ENCODE measurements at regions not wholly inside any gene's neighbourhood (a gene's known extent, or its start where the extent isn't known, plus 50 kb on each side); places are given as distances from the start of the nearest gene placed in this dataset.

GRCh38 chr12:98397323-98398105 is 117.9 kb upstream of the TMPO start:
- TF ChIP-seq, protein P1, sequence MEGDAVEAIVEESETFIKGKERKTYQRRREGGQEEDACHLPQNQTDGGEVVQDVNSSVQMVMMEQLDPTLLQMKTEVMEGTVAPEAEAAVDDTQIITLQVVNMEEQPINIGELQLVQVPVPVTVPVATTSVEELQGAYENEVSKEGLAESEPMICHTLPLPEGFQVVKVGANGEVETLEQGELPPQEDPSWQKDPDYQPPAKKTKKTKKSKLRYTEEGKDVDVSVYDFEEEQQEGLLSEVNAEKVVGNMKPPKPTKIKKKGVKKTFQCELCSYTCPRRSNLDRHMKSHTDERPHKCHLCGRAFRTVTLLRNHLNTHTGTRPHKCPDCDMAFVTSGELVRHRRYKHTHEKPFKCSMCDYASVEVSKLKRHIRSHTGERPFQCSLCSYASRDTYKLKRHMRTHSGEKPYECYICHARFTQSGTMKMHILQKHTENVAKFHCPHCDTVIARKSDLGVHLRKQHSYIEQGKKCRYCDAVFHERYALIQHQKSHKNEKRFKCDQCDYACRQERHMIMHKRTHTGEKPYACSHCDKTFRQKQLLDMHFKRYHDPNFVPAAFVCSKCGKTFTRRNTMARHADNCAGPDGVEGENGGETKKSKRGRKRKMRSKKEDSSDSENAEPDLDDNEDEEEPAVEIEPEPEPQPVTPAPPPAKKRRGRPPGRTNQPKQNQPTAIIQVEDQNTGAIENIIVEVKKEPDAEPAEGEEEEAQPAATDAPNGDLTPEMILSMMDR (IDR thresholded peaks at IDR 0.05; ENCODE audit: extremely low read depth, insufficient read depth, missing control alignments): peak; percentile 90
- in situ Hi-C loops (cut with MboI; ENCODE audit: low pct_unique_long_range_greater_than_20kb, low sequenced_read_pairs, unreplicated experiment): loop anchor here (25.0 kb wide), 1 partner anchor 1410 kb away; no protein-coding TSS in a partner anchor
- peak; percentile 71 for DNase-seq (ENCODE audit: low spot score)

DNA sequence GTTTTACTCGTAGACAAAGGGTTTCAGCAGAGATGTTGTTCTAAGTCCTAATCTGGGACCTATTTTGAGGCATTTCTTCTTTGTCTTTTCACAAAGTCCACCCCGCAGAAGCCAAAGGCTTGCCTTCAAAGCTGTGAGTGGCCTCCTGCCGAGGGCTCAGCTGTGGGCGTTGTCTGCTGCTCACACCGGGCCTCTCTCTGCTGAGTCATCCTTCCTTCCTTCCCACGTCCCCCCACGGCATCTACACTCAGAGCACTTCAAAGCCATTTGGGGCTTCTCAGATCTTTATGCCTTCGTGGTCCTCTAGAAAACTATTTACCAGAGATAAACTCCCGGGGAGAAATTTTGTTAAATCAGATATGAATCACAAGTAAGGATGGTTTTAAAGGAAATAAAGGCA is 115.9 kb upstream of the TMPO start:
- TF ChIP-seq, protein P1 (IDR thresholded peaks at IDR 0.05; ENCODE audit: extremely low read depth, insufficient read depth, missing control alignments): no peak
- DNase-seq (ENCODE audit: low spot score): peak; percentile 39
- in situ Hi-C loops (cut with MboI; ENCODE audit: low pct_unique_long_range_greater_than_20kb, low sequenced_read_pairs, unreplicated experiment): loop anchor here (25.0 kb wide), 1 partner anchor 1412 kb away; no protein-coding TSS in a partner anchor

DNA sequence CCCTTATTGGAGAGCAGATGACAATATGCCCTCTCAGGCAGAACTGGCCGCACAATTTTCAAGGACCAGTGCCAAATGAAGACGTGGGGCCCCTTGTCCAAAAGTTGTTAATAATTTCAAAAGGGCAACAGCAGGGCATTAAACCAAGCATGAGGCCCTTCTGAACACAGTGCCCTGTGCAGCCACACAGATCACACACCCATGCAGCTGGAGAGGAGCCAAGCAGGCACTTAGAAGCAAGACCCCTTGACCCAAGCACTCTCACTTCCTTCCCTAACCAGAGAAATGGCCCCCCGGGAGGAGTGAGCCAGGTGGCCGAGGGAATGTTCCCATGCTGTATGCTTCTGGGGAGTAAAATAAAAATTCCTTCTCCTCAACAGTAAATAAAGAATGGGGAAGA is 114.0 kb upstream of the TMPO start:
- TF ChIP-seq, protein P1 (IDR thresholded peaks at IDR 0.05; ENCODE audit: extremely low read depth, insufficient read depth, missing control alignments): no peak
- DNase-seq (ENCODE audit: low spot score): no peak
- in situ Hi-C loops (cut with MboI; ENCODE audit: low pct_unique_long_range_greater_than_20kb, low sequenced_read_pairs, unreplicated experiment): no loop called here

- TF ChIP-seq, protein P1 (IDR thresholded peaks at IDR 0.05; ENCODE audit: extremely low read depth, insufficient read depth, missing control alignments): no peak
- no peak for DNase-seq (ENCODE audit: low spot score)
- in situ Hi-C loops (cut with MboI; ENCODE audit: low pct_unique_long_range_greater_than_20kb, low sequenced_read_pairs, unreplicated experiment): no loop called here
Measured at GRCh38 chr12:98402091-98402490, 113.3 kb upstream of the TMPO start.

GRCh38 chr12:98402671-98403070 is 112.7 kb upstream of the TMPO start:
- in situ Hi-C loops (cut with MboI; ENCODE audit: low pct_unique_long_range_greater_than_20kb, low sequenced_read_pairs, unreplicated experiment): no loop called here
- TF ChIP-seq, protein P1 (IDR thresholded peaks at IDR 0.05; ENCODE audit: extremely low read depth, insufficient read depth, missing control alignments): no peak
- no peak for DNase-seq (ENCODE audit: low spot score)

DNA sequence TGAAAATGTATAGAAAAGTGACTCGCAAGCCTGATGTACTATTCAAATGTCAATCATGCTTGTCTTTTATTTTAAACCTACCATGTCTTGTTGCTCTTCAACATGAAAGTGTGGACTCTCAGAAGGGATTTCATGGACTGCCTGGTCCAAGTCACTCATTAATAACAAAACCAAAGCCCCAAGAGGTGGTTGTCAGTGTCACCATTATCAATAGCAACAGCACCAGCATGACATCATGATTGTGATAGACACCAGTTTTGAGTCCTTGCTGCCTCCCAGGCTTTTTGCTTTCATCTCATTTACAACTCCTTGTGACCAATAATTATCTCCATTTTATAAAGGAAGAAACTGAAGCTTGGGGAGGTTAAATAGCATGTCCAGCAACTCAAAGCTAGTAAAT is 112.0 kb upstream of the TMPO start:
- DNase-seq (ENCODE audit: low spot score): no peak
- TF ChIP-seq, protein P1 (IDR thresholded peaks at IDR 0.05; ENCODE audit: extremely low read depth, insufficient read depth, missing control alignments): no peak
- in situ Hi-C loops (cut with MboI; ENCODE audit: low pct_unique_long_range_greater_than_20kb, low sequenced_read_pairs, unreplicated experiment): no loop called here

All from GM13977 (cell line).